HG03097 (cell line): ENCODE measurements at regions not wholly inside any gene's neighbourhood (a gene's known extent, or its start where the extent isn't known, plus 50 kb on each side); places are given as distances from the start of the nearest gene placed in this dataset.

Experiments
- ATAC-seq: cut with Tn5 transposase; IDR thresholded peaks from one replicate; pipeline ENCODE4 v1.9.1; 2021; ENCODE audit not compliant: unreplicated experiment, low FRiP score

- no peak for ATAC-seq
These were observed 112.1 kb upstream of the FRMD6 start for GRCh38 chr14:51539571-51540037.

- no peak for ATAC-seq
These were observed 111.3 kb upstream of the FRMD6 start for GRCh38 chr14:51540364-51540763.

GRCh38 chr14:51544471-51544870, 107.2 kb upstream of the FRMD6 start:
- no peak for ATAC-seq

GRCh38 chr14:51544901-51545300, 106.8 kb upstream of the FRMD6 start:
- no peak for ATAC-seq

- ATAC-seq: no peak
These were observed 106.3 kb upstream of the FRMD6 start for GRCh38 chr14:51545396-51545795.

GRCh38 chr14:51546099-51546498, 105.6 kb upstream of the FRMD6 start:
- no peak for ATAC-seq

GRCh38 chr14:51546603-51547258, 105.0 kb upstream of the FRMD6 start:
- ATAC-seq: no peak

GRCh38 chr14:51547260-51547659, 104.5 kb upstream of the FRMD6 start:
- ATAC-seq: no peak

- no peak for ATAC-seq
These were observed 104.0 kb upstream of the FRMD6 start for GRCh38 chr14:51547701-51548100.

GRCh38 chr14:51548187-51548586, 103.5 kb upstream of the FRMD6 start:
- ATAC-seq: no peak

GRCh38 chr14:51550636-51551035, 101.1 kb upstream of the FRMD6 start:
- ATAC-seq: no peak

GRCh38 chr14:51552275-51552674, 99.4 kb upstream of the FRMD6 start:
- ATAC-seq: no peak

- no peak for ATAC-seq
These were observed 98.8 kb upstream of the FRMD6 start for GRCh38 chr14:51552768-51553404.

GRCh38 chr14:51554339-51554920, 97.3 kb upstream of the FRMD6 start:
- ATAC-seq: no peak

- no peak for ATAC-seq
These were observed 96.8 kb upstream of the FRMD6 start for GRCh38 chr14:51554953-51555352.

- no peak for ATAC-seq
These were observed 90.6 kb upstream of the FRMD6 start for GRCh38 chr14:51561141-51561540.

- no peak for ATAC-seq
These were observed 88.9 kb upstream of the FRMD6 start for GRCh38 chr14:51562816-51563215.

- ATAC-seq: no peak
These were observed 88.2 kb upstream of the FRMD6 start for GRCh38 chr14:51563560-51563959.

GRCh38 chr14:51564460-51564859, 87.2 kb upstream of the FRMD6 start:
- no peak for ATAC-seq

- ATAC-seq: no peak
These were observed 86.6 kb upstream of the FRMD6 start for GRCh38 chr14:51564986-51565604.

GRCh38 chr14:51566831-51567582, 84.7 kb upstream of the FRMD6 start:
- no peak for ATAC-seq
